ENCODE measurements at regions not wholly inside any gene's neighbourhood (a gene's known extent, or its start where the extent isn't known, plus 50 kb on each side); places are given as distances from the start of the nearest gene placed in this dataset.
"Not testable (repeated sequence)": the region's sequence is repeated elsewhere in the genome, so short reads cannot be mapped to it uniquely, and the experiment has no call there.

DNA sequence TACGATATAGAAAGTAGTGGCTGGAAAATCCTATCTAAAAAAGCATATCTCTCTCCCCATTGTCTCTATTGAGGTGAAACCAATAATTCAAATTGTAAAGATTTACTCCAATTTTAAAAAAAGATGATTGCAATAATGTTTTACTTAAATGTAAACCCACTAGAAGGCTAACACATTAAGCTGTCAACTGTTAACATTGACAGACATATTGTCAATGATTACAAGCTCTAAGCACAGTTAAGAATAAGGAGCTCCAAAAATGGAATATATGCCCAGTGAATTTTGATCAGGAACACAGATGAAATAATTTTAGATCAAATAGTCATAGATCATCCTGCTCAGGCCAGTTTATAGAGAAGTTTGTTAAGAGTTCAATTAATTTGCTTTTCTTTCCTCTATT is 123.6 kb upstream of the NETO1 start:
- no peak for DNase-seq (ENCODE audit: low read depth)

DNA sequence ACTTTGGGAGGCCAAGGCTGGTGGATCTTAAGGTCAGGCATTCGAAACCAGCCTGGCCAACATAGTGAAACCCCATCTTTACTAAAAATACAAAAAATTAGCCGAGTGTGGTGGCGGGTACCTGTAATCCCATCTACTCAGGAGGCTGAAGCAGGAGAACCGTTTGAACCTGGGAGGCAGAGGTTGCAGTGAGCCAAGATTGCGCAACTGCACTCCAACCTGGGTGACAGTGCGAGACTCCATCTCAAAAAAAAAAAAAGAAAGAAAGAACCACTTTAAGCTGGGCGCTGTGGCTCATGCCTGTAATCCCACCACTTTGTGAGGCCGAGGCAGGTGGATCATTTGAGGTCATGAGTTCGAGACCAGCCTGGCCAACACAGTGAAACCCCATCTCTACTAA is 119.8 kb upstream of the NETO1 start:
- not testable (repeated sequence) for DNase-seq (ENCODE audit: low read depth)

DNA sequence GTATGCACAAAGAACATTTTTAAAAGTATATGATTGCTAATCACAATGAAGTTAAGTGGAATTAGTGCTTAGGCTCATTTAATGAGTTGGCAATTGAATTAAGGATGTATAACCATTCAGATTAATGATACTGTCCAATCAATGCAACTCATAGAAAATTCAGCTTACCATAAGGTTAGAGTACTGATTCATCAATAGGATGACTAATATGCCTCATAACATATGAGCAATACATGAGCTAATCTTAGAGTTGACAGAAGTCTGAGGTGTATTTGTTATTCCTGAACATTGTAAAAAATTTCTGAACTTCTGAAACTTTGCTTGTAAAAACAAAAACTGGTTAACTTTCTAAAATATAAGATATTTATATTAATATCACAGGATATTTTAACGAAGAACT is 118.3 kb upstream of the NETO1 start:
- no peak for DNase-seq (ENCODE audit: low read depth)

DNA sequence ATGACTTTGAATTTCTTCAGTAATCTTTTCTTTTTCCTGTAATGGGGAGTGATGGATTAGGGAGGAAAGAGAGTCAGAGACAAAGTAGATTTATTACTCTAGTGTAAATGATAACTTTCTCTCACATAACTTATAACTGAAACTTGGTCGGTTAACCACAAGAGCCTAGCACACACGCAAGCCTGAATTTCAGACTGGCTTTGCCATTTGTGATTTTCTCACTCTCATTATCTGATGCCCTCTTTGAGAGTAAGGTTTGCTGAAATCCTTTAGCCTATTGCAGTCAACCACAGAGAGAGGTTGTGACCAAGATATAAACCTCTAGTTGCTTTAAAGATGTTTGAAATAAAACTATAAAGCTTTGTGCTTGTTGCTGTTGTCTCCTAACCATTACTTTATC is 117.9 kb upstream of the NETO1 start:
- DNase-seq (ENCODE audit: low read depth) = no peak

DNA sequence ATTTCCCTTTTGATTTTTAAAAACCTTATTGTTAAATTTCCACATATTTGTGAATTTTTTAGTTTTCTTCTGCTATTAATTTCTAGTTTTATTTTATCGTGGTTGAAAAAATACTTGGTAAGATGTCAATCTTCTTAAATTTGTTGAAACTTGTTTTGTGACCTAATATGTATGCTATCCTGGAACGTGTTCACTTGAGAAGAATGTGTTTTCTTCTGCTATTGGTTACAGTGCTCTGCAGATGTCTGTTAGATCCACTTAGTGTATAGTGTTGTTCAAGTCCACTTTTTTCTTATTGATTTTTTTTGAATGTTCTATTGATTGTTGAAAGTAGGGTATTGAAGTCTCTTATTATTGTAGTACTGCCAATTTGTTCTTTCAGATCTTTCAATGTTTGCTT is 116.5 kb upstream of the NETO1 start:
- no peak for DNase-seq (ENCODE audit: low read depth)

DNA sequence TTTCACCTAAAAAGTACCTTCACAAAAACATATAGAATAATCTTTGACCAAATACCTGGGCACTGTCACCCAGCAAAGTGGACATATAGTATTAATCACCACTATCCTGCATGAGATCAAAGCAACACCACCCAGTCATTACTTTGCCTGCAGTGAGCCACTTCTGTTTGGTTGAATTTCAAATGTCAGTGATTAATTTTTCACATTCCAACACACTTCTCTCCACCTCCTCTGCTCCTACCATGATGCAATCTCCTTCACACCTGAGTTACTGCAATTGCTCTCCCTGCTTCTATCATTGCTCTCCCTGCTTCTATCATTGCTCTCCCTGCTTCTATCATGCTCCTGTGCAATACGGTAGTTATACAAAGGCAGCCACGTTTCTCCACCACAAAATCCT is 106.1 kb upstream of the NETO1 start:
- no peak for DNase-seq (ENCODE audit: low read depth)

DNA sequence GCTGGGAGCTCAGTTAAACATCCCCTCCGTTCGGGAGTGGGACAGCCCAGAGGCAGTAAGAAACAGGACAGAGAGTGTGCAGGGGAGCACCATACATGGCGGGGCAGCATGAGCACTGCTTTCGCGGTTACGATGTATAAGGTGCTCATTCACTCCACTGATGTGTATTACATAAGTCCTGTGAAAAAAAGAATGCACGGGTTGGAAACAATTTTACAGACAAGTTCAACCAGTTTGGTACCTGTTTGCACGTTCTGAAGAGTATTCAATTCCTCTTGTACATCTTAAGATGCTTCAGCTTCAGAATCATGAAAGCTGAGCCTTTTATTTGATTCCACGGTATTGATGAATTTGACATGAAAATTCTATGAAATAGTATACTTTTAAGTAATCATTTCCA is 97.8 kb upstream of the NETO1 start:
- DNase-seq (ENCODE audit: low read depth) = no peak

DNA sequence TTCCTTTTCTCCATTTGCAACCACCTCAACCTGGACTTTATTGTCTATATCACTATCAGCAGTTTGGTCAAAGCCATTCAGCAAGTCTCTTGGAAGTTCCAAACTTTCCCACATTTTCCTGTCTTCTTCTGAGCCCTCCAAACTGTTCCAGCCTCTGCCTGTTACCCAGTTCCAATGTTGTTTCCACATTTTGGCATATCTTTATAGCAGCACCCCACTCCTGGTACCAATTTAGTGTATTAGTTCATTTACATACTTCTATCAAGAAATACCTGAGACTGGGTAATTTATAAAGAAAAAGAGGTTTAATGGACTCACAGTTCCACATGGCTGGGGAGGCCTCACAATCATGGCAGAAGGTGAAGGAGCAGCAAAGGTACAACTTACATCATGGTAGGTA is 90.4 kb upstream of the NETO1 start:
- not testable (repeated sequence) for DNase-seq (ENCODE audit: low read depth)

DNA sequence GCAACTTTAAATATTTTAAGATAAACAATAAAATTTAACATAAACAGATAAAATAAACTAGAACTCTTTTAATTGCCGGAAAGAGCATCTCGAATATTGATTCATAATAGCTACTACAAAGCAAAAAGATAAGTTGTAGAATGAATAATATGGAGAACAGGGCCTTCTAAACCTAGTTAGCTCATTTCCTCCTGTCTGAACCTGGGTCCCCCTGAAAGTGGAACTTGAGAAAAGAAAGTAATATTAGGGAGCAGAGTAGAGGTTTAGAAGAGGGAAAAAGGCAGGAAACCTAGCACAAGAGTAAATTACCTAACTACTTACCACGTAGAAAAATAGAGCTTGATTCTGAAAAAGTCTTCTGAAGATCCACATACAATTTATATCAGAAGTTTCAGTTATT is 80.7 kb upstream of the NETO1 start:
- no peak for DNase-seq (ENCODE audit: low read depth)

DNA sequence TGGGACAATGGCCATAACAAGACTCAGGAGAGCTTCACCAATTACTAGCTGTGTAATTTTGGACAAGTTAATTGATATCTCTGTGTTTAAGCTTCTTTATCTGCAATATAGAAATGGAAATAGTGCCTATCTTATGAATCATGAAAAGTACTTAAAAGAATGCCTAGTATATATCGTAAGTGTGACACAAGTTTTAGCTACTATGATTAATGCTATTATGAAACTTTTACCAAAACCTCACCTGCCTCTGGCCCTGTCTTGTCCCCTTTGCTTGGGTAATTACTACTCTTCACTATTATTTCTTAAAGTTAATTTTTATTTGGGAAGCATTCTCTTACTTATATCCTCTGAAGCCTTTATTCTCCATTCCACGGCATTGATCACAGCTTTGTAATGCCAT is 75.0 kb upstream of the NETO1 start:
- no peak for DNase-seq (ENCODE audit: low read depth)

DNA sequence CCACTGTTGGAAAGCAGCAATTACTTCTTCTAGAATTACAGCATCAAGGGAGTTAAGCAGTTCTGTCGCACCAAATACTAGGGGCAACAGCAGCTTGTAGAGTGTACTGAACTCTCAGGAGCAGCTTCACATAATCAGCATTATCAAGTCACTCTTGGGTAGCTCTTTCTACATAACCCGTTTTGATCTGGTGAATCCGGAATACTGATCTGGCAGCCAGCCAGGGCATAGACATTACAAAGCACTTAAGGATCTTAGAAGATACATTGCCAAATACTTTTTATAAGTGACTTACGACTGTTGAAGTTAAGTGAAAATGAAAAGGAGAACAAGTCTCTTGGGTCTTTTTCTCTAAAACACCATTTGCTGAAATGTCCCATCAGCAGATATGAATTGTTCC is 73.2 kb upstream of the NETO1 start:
- no peak for DNase-seq (ENCODE audit: low read depth)

DNA sequence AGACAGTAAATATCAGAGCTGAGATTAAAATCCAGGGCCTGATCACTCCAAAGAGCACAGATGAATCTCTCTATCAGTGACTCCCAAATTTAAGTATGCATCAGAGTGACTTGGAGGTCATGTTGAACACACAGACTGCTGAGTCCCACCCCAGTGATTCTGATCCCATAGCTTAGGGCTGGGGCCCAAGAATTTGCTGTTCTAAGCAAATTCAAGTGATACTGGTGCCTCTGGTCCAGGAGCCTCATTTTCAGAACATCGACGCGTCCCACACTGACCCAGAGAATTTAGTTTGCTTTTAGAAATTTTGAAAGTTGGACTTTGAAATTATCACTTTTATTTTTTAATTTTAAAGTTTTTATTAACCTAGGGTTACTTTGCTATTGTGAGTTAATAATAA is 72.7 kb upstream of the NETO1 start:
- DNase-seq (ENCODE audit: low read depth) = no peak

DNA sequence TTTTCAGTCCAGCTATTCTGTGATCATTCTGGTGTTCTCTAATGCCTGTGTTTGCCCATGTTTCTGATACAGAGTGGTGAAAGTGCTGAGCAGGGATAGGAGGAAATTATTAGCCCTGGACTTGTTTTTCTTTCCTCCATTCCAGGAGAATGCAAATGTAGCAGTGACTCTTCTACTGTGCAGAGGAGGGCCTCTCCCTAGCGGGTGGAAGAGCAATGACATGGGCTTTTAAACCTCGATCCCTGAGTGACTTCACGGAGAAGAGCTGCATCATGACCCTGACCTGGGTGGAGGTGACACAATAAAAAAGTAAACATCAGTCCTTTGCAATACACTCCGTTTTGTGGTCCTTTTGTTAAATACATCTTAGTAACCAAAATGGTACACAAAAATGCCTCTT is 68.0 kb upstream of the NETO1 start:
- DNase-seq (ENCODE audit: low read depth) = no peak

DNA sequence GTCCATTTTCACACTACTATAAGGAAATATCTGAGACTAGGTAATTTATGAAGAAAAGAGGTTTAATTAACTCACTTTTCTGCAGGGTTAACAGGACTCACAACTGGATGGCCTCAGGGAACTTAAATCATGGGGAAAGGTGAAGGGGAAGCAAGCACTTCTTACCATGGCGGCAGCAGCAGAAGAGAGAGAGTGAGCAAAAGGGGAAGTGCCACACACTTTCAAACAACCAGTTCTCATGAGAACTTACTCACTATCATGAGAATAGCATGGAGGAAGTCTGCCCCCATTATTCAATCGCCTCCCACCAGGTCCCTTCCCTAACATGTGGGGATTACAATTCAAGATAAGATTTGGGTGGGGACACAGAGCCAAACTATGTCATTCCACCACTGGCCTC is 55.1 kb upstream of the NETO1 start:
- no peak for DNase-seq (ENCODE audit: low read depth)

Measured in stimulated activated CD8-positive, alpha-beta memory T cell treated with anti-CD3 and anti-CD28 coated beads, Interleukin-15, amount 100 ng/mL, for 24 hours (primary cell).